Effector CD8-positive, alpha-beta T cell (primary cell): ENCODE measurements at regions not wholly inside any gene's neighbourhood (a gene's known extent, or its start where the extent isn't known, plus 50 kb on each side); places are given as distances from the start of the nearest gene placed in this dataset.

ENCODE experiments used
- DNase-seq: peaks from one replicate; lab custom pipeline; 2025; lab: John Stamatoyannopoulos, UW

DNA sequence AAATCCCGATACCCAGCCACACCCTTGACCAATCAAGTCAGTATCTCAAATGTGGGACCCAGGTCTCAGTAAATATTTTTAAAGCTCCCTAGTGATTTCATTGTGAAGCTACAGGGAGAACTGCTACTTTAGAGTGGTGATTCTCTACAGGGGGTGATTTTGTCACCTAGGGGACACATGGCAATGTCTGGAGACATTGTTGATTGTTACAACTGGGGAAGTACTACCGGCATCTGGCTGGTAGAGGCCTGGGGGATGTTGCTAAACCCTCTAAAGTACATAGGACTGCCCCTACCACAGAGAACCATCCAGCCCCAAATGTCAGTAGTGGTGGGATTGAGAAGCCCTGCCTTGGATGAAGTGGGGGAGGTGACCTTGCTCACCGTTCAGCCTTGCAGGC lies 152.9 kb downstream of the RPS24 start:
- DNase-seq = no peak

DNA sequence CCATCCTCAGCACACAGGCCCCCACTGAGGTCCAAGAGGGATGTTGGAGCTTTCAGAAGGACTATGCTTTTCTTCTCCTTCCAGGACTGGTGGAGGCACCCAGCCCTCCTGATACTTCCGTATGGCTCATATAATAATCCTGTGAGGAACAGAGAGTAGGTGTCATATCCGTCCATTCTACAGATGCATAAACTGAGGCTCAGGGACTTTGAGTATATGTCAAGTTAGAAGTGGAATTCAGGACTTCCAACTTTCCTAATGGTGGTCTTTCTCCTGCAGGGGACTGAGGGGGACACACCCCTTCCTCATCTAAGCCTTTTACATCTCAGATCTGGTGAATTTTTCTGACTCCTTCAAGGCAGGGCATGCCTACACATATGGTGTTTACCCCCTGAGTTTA lies 153.7 kb downstream of the RPS24 start:
- no peak for DNase-seq

DNA sequence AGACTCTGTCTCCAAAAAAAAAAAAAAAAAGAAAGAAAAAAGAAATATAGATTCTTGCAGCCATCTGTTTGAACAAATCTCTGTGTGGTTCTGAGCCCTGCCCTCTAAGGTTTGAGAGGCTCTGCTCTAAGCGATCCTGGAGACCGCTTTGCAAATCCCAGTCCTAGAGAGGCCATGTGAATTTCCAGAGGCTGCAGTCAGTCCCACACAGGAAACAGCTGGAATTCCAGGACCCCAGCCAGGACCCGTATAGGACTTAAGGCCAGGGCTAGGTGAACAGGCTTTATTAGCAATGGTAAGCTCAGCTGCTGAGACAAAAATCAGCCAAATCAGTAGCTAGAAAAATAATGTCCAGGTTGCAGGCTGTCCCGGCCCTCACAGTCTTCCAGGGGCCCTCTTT lies 154.8 kb downstream of the RPS24 start:
- DNase-seq = no peak

DNA sequence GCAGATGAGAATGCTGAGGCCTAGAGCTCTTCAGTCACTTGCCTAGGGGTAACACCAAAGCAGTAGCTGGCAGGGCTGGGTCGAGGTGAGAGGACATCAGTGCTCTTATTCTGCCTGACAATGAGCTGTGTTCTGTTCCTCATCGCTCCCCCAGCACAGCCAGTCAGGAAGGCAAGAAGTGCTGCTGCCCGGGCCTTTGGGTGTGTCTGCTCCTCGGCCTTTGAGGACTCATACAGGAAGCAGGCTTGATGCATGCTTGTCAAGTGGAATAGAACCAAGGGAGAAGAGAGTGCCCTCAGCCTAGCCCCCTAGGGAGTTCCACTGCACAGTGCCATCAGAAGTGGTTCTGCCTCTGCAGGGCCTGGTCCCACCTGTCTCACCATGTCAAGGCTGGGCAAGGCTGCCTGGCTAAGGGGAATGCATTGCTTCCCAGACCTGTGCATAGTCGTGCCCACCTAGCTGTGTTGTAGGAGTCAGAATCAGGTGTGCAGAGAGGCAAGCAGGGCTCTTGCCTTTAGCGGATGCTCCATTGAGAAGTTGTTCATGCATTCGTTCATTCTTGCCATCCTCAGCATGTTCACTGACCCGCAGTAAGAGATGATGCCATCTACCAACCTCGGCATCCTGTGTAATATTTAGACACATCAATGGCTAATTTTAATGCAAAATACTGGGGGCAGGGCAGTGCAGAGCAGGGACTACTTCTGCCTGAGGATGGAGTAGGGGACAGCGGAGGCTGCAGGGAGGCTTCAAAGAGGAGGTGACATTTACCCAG lies 156.6 kb downstream of the RPS24 start:
- no peak for DNase-seq

DNA sequence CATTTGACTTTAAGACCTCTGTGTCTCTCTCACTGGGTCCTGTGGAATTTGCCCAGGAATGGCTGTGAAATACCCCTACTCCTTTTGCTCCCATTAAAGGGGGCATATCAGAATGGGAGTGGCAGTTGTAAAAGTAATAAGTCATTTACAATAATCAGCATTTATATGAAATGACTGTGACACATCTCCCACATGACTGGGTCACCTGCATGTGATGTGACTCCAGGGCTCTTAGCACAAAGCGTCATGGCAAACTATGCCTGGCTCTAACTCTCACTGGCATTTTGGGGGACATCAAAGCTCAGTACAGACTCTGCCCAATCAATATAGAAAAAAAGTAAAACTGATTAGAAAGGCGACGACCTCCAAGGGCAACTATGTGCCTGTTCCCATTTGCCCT lies 157.6 kb downstream of the RPS24 start:
- DNase-seq = no peak

DNA sequence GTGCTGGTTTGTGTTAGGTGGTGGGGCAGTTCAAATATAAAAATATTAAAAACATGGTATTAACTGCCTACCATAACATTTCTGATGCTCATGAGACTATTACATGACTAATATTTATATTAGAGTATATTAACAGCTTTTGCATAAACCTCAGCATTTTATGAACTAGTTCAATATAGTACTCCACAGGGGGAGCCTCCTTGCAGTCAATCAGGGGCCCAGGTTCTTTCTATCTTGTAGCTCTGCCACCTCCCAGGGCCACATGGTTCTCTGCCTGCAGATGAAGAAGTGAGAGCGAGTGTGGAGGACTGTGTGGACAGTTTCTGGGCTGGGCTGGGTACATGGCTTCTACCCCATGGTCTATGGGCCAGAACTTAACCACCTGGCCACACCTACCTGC lies 159.5 kb downstream of the RPS24 start:
- no peak for DNase-seq

DNA sequence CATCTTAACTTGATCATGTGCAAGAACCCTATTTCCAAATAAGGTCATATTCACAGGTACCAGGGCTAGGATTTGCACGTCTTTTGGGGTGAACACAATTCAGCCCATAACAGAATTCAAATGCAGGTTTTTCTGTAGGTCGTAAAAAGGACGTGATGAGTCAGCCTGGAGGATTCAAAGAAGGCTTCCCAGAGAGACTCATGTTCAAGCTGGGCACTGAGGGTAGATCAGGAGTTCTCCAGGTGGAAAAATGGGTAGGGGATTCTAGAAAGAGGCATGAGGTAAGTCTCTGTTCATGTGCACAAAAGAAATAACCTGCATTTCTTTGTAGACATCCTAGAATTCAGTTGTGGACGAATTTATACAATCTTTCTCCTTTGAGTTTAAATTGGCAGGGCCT lies 160.4 kb downstream of the RPS24 start:
- DNase-seq = no peak

DNA sequence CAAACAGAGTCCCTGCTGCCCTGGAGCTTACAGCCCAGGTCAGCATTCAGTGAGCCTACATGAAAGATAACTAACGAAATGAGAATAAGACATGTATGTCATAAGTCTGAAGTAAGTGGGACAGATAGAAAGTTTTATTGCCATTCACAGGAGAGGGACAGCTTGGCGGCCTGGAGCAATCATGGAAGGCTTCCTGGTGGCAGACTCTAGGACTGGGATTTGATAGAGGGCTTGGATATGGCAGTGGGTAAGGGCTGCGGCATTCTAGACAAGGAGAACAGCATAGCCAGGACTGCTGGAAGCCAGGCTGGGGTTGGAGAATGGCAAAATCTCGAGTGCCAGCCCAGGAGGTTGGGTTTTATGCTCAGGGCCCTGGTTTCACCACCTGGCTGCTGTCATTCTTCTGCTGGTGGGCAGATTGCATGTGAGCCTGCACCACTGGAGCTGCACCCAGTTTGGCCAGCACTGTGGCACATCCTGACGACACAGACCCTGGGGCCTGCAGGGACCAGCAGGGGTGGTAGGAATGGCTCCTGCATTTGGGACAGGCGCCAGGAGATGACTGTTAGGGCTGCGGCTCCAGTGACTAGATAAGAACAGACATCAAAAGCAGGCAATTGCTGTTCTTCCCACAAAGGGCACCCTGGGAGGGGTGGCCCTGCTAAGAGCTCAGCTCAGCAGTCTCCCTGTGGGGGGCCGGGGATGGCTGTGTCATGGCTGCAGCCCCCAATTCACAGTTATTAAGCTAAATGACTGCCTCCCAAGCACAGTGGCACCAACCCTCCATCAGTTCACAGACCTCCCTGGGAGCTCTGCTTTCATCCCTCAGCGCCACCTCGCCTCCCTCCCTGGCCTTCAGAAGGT lies 161.1 kb downstream of the RPS24 start:
- DNase-seq = no peak

DNA sequence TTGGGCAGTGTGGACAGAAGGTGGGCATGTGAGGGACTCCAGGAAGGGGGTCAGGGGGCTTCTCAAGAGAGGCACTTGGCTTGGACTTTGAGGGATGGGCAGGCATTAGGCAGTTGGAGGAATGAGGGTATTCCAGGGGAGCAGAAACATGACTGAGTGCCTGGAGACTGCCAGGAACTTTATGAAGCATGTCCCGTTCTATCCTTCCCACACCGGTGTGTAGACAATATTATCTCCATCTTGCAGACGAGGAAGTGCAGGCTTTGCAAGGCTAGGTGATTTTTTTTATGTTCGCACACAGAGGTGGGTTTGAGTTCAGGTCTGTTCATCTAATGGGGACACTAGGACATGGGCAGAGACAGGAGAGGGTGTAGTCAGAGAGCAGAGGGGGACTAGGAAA lies 162.7 kb downstream of the RPS24 start:
- no peak for DNase-seq

DNA sequence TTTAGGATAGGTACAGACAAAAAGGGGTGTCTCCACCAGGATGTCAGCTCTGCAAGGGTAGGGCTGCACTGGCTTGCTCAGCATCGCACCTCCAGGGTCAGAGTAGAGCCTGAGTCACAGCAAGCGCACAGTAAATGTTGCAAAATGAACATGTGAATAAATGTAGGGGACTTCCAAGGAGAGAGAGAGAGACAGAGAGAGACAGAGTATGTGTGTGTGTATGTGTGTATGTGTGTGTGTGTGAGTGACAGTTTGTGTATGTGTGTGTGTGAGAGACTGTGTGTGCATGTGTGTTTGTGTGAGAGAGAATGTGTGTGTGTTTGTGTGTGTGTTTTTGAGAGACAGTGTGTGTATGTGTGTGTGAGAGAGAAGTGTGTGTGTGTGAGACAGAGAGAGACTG lies 163.3 kb downstream of the RPS24 start:
- DNase-seq = no peak

DNA sequence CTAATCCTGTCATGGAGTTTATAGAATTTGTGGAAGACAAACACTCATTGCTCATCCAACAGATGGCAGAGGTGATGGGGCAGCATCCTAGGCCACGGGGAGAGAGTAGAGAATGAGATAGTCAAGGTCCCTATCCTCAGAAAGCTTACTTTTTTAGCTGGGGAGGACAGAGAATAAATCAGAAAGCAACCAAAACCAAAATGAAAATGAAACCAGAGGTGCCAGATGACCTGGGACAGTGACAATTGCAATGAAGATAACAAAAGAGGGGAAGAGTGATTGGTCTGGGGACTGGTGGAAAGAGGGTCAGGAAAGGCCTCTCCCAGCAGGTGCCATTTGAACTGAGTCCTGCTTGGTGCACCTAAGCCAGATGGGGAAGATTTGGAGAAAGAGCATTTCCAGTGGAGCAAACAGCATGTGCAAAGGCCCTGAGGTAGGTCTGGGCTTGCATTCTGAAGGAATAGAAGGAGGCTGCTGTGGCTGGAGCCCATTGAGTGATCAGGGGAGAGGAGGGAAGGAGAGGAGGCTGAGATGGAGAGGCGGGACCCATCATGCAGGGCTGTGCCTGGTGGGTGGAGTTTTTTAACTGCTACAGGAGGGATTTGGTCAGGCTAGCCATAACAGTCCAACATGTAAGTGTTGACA lies 164.1 kb downstream of the RPS24 start:
- no peak for DNase-seq

DNA sequence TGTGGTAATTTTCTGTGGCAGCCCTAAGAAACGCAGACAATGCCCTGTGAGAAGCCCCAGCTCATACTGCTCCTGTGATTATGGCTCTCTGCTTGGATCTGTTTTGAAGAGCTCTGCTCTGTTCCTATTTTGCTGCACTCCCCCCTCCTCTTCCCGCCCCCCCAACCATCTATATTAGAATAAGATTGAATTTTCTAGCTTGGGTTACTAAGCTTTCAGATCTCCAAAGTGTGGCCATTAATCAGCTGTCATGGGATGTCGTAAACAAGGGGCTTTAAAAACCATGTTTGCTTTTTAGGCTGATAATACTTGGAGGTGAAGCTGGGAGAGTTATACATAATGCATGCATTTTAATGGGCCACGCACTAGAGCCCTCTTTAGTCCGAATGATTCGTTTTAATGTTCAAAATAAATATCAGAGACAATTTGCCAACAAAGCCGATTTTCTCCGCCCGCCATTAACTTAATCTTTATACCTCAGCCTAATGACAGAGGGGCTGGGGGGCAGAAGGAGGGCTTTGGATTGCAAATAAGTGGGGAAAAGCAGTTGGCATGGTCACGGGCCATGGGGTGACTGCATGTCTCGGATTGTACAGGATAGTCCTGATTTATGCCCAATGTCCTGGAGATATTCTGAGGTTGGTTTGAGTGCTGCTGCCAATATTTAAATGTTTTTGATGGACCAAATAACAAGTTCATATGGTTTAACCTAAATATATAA lies 165.5 kb downstream of the RPS24 start:
- DNase-seq = no peak

DNA sequence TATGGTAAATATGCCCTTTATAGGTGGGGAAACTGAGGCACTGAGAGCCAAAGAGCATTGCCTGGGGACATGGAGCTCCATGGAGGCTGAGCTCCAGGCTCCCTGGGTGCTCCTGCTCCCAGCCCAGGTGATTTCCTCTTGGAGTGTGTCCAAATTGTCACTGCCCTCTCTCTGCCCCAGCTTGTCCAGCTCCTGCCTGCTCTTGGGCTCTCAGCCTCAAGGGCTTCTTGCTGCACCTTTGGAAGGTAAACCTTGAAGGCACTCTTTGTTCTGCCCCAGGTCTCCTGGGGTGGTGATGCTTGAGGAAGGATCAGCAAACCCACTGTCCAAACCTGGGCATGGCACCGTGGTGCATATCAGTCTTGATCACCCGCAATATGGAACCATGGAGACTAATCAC lies 166.1 kb downstream of the RPS24 start:
- DNase-seq = no peak

DNA sequence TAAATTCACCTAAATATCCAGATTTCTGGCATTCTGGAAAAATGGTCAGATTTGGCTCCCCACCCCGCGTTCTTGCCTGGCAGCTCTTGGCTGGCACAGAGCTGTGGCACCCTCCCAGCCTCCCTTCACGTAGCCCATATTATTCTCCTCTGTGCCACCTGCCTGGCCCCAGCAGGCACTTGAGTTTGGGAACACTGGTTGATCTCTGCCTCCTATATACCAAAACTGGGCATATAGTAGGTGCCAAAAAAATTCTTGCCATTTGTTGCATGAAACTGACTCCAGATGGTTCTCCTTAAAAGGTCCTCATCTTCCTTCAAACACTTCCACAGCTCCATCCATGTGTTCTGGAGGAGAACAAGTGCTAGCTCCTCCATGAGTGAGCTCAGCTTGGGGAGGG lies 167.0 kb downstream of the RPS24 start:
- no peak for DNase-seq

DNA sequence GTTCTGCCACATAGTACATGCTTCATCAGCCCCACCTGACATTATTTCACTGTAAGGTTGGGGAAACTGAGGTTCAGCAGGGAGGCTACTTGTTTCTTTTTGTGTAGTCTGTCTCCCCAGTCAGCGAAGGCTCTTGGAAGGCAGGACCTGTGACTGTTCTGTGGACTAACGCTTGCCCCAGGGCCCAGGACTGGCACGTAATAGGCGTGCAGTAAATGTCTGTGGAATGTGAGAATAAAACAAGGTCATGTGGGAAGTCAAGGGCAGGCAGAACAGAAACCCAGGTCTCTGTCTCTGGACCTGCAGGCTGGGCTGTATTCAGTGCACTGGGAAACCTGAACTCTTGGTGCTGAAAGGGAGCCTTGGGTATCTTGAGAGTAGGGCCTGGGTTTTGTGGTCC lies 168.7 kb downstream of the RPS24 start:
- no peak for DNase-seq

DNA sequence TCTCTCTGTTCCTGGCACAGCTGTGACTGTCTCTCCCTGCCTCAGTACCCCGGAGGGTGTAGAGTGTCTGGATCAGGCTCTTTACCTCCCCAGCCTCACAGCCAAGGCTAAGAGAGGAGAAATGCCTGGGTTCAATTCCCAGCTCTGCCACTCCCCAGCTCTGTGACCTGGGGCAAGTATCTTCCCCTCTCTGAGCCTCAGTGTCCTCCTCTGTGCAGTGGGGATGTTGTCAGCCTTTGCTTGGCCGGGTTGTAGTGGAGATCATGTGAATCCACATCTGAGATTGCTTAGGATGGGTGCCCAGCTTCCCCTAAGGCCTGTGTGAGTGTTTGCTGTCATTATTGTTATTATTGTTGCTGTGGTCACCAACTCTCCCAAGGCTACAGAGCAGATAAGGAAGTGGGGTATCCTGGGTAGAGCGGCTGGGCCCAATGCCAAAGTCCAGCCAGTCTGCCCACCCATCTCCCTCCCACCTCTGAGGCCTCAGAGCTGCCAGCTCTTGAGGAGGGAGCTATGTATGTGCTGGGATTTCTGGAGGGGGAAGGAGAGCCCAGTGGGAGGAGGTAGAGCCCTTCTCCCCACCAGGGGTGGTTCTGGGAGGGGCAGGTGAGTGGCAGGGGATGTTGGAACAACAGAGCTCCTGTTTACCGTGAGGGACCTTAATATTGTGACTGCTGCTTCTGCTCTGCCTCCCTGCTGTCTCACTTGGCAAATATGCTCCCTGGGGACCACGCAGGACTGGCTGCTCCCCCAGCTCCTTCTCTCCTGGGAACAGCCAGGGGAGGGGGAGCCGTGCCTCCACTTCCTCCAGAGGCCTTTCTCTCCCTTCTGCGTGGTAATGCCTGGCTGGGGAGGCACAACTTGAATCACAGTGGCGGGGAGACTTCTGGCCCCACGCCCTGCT lies 170.5 kb downstream of the RPS24 start:
- no peak for DNase-seq

DNA sequence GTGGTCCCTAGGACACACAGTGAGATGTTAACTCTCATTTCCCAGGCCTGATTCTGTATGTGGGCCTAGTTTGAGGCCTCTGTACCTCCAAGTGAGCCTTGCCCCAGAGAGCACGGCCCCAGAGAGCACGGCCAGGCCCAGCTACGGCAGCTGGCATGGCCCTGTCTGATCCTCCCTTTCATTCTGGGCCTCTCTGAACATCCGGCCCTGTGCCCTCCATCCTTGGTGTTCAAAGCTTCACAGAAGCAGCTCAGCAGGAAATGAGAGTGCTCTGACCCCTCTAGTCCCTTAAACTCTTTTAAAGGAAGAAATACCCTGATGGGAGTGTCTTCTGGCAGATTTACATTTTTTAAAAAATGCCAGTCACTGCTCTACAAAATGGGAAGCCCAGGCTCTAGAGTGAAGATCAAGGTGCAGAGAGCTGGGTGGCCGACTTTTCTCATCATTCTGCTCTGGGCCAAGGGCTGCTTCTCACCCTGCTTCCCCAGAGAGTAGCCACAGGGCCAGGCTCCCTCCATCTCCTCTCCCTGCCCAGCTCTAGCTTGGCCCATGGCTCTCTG lies 171.9 kb downstream of the RPS24 start:
- DNase-seq = no peak

DNA sequence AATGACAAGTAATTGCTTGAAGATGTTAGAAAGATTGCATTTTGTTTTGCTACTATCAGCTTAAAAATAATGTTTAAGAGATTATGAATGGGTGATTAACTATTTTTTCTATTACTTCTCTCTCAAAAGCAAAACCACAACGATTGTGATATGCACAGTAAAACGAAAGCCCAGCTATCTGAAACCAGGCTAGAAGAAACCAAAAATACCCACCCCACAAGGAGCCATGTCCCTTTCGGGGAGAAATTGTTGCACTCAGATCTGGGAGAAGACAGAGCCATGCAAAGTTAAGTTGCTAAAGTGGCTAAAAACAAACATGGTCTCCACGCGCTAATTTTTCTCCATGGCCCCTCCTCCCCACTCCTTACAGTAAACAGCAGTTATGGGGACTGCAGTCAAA lies 173.6 kb downstream of the RPS24 start:
- DNase-seq = no peak

DNA sequence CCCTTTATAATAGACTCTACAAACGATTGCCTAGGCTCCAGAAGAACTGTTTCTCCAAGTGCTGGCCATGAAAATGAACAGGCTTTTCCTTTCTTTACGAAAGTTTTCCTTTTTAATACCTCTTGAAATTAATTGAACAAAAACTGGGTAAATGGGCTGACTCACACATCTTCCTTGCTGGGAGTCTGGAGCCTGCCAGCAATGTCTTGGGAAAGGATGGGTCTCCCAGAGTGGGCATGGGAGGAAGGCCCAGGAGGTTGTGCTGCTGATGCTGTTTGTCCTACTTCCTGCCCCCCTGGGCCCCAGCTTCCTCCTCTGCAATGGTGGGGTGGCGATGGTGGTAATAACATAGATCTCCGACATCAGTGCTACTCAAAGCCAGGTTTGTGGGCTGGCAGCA lies 174.1 kb downstream of the RPS24 start:
- no peak for DNase-seq

DNA sequence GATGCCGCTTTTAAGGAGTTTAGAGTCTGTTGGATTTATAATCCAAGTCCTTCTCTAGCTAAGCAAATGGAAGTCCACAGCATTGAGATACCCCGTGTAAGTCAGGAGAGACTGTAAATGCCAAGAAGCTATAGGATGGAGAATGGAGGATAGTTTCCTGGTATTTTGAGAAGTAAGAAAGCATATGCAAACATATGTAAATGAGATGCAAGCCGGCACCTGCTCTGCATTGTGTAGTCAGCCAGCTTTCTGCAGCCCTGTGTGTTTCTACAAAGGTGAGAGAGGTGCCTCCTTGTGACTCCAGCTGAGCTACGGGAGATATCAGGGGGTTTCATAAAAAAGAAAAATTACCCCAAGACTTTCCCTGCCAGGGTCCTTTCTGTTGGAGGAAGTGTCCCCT lies 176.3 kb downstream of the RPS24 start:
- no peak for DNase-seq

DNA sequence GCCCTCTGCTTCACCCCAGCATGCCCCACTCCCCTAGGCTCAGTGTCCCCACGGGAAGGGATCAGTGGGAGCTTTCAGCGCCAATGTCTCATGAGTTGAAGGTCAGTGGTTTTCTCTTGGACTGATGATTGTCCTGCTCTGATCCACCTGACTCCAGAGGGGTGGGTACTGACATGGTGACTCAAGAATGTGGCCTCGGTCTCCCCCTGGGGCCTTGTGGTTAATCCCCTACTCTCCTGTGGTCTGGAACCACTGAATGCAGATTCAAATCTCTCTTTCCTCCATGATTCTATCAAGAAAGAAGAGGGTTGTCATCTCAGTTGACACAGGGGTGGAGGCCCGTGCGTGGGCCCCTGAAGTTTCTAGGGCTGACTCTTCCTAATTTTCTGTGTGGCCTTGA lies 176.9 kb downstream of the RPS24 start:
- DNase-seq = no peak
